ENCODE measurements at regions not wholly inside any gene's neighbourhood (a gene's known extent, or its start where the extent isn't known, plus 50 kb on each side); places are given as distances from the start of the nearest gene placed in this dataset.

DNA sequence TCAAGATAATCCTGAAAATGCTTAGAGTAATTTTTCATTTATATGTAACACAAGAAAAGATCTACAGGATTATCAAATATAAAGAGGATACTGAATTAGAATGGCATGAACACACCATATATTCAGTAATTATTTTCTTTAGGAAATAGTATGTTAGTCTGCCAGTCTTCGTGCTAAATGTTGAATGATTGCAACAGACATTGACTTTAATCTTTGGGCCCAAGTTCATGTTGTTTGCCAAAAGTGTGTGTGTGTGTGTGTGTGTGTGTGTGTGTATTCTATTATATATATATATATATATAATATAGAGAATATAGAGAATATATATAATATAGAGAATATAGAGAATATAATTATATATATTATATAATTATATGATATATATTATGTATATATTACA lies 186.6 kb downstream of the TMEM47 start:
- TF ChIP-seq, protein P1, sequence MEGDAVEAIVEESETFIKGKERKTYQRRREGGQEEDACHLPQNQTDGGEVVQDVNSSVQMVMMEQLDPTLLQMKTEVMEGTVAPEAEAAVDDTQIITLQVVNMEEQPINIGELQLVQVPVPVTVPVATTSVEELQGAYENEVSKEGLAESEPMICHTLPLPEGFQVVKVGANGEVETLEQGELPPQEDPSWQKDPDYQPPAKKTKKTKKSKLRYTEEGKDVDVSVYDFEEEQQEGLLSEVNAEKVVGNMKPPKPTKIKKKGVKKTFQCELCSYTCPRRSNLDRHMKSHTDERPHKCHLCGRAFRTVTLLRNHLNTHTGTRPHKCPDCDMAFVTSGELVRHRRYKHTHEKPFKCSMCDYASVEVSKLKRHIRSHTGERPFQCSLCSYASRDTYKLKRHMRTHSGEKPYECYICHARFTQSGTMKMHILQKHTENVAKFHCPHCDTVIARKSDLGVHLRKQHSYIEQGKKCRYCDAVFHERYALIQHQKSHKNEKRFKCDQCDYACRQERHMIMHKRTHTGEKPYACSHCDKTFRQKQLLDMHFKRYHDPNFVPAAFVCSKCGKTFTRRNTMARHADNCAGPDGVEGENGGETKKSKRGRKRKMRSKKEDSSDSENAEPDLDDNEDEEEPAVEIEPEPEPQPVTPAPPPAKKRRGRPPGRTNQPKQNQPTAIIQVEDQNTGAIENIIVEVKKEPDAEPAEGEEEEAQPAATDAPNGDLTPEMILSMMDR (IDR thresholded peaks at IDR 0.05), result no peak
- TF ChIP-seq POLR2AphosphoS5 (IDR thresholded peaks at IDR 0.05), result no peak

Measured in prostate gland (tissue), 2 donors.